ENCODE measurements at regions not wholly inside any gene's neighbourhood (a gene's known extent, or its start where the extent isn't known, plus 50 kb on each side); places are given as distances from the start of the nearest gene placed in this dataset.
"Not testable (repeated sequence)": the region's sequence is repeated elsewhere in the genome, so short reads cannot be mapped to it uniquely, and the experiment has no call there.

- Histone ChIP-seq H3K4me2 (no peak overlapping the region), H3K4me1 (no peaks in the 10 kb centered on the region), H3K9me3 (no peaks in the 10 kb centered on the region), H3K27ac (no peak overlapping the region), H3K4me3 (no peak overlapping the region)
- DNase-seq (ENCODE audit: low read depth in 1 of 2, low spot score in 1 of 2) (no peak), ATAC-seq (no peak), FAIRE-seq (no peak)
- CTCF ChIA-PET: no interaction called here
- POLR2A ChIA-PET: no interaction called here
- TF ChIP-seq MAX (IDR thresholded peaks at IDR 0.05) (no peak), HOXB5 (CRISPR knock-in tag; IDR thresholded peaks at IDR 0.05) (no peak), GATA3 (IDR thresholded peaks at IDR 0.05; ENCODE audit: borderline replicate concordance) (no peak), EHF (CRISPR knock-in tag; IDR thresholded peaks at IDR 0.05) (no peak), RARB (CRISPR knock-in tag; IDR thresholded peaks at IDR 0.05) (no peak), HDAC2 (IDR thresholded peaks at IDR 0.05) (no peak), PBX3 (IDR thresholded peaks at IDR 0.05) (no peak), RAD21 (conservative IDR thresholded peaks at IDR 0.05 in 1 of 2, IDR thresholded peaks at IDR 0.05 in 1 of 2) (no peak), BCL3 (IDR thresholded peaks at IDR 0.05) (no peak), CHD4 (IDR thresholded peaks at IDR 0.05; ENCODE audit: borderline replicate concordance) (no peak), SREBF2 (IDR thresholded peaks at IDR 0.05) (no peak), JUNB (IDR thresholded peaks at IDR 0.05) (no peak), ATOH8 (CRISPR knock-in tag; IDR thresholded peaks at IDR 0.05; ENCODE audit: low read depth) (no peak), RCOR1 (IDR thresholded peaks at IDR 0.05; ENCODE audit: low read depth, low read length) (no peak), MYC (IDR thresholded peaks at IDR 0.05; ENCODE audit: borderline replicate concordance, low read length) (no peak), KDM5A (IDR thresholded peaks at IDR 0.05) (no peak)
Measured at GRCh38 chr4:160364217-160364616, 1261.3 kb downstream of the RAPGEF2 start.

GRCh38 chr4:160364665-160365064 is 1261.8 kb downstream of the RAPGEF2 start:
- whole genome bisulfite sequencing (ENCODE audit: missing lambda C conversion rate): 60% methylated on average over 6 of the region's 6 CpGs
- H3K27ac ChIP-seq; H3K9me3 ChIP-seq; H3K4me1 ChIP-seq; POLR2A ChIA-PET; H3K4me3 ChIP-seq; FAIRE-seq; H3K4me2 ChIP-seq; DNase-seq (ENCODE audit: low read depth in 1 of 2, low spot score in 1 of 2); ATAC-seq; CTCF ChIA-PET: not testable (repeated sequence)

- H3K4me3 ChIP-seq; ATAC-seq; DNase-seq (ENCODE audit: low read depth in 1 of 2, low spot score in 1 of 2); H3K27ac ChIP-seq; H3K4me2 ChIP-seq; H3K4me1 ChIP-seq; FAIRE-seq; POLR2A ChIA-PET; H3K9me3 ChIP-seq; CTCF ChIA-PET: not testable (repeated sequence)
- WGBS (ENCODE audit: missing lambda C conversion rate): 52% methylated on average over 8 of the region's 8 CpGs
Measured at GRCh38 chr4:160365383-160365782, 1262.5 kb downstream of the RAPGEF2 start.

GRCh38 chr4:160370046-160370445 is 1267.2 kb downstream of the RAPGEF2 start:
- Histone ChIP-seq H3K4me2 (no peak overlapping the region), H3K4me1 (no peaks in the 10 kb centered on the region), H3K27ac (no peak overlapping the region), H3K9me3 (no peaks in the 10 kb centered on the region), H3K4me3 (no peak overlapping the region)
- CTCF ChIA-PET: no interaction called here
- ATAC-seq (no peak), DNase-seq (ENCODE audit: low read depth in 1 of 2, low spot score in 1 of 2) (no peak), FAIRE-seq (no peak)
- 32% methylated on average over 2 of the region's 2 CpGs for WGBS (ENCODE audit: missing lambda C conversion rate)
- TF ChIP-seq RNF2 (IDR thresholded peaks at IDR 0.05; ENCODE audit: borderline replicate concordance, low read depth) (no peak), EHF (CRISPR knock-in tag; IDR thresholded peaks at IDR 0.05) (no peak), ESRRA (IDR thresholded peaks at IDR 0.05; ENCODE audit: borderline replicate concordance, low read length) (no peak), BCL3 (IDR thresholded peaks at IDR 0.05) (no peak), ZNF302 (CRISPR knock-in tag; IDR thresholded peaks at IDR 0.05) (no peak), CEBPB (IDR thresholded peaks at IDR 0.05) (no peak), ATOH8 (CRISPR knock-in tag; IDR thresholded peaks at IDR 0.05; ENCODE audit: low read depth) (no peak), SMC3 (IDR thresholded peaks at IDR 0.05) (no peak), RCOR1 (IDR thresholded peaks at IDR 0.05; ENCODE audit: low read depth, low read length) (no peak), MAX (IDR thresholded peaks at IDR 0.05) (no peak), ELK1 (IDR thresholded peaks at IDR 0.05; ENCODE audit: low read depth, low read length) (no peak), BHLHE40 (IDR thresholded peaks at IDR 0.05; ENCODE audit: low read depth, low read length) (no peak), EP300 (IDR thresholded peaks at IDR 0.05) (no peak), JUNB (IDR thresholded peaks at IDR 0.05) (no peak)
- POLR2A ChIA-PET: no interaction called here
